ENCODE measurements at regions not wholly inside any gene's neighbourhood (a gene's known extent, or its start where the extent isn't known, plus 50 kb on each side); places are given as distances from the start of the nearest gene placed in this dataset.

DNA sequence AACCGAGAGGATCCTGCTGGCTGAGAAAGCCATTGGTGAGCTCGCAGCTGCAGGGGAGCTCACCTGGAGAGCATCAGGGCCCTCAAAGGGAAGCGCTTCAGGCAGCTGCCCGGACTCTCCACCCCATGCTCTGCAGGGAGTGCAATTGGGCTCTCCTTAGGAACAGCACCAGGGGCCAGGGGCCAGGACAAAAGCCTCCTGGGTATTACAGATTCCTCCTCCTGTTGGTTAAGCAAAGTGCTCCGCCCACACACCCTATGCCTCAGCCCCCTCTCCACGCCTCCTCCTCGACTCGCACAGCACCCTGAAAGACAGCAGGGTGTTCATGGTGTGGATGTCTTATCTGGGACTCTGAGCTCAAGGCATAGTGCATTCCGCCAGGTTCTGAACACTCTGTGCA, 139.9 kb downstream of the SHANK2 start:
- ChIA-PET POLR2A (ENCODE audit: low non-redundant PET) (no interaction called here), CTCF (no interaction called here)
- TF ChIP-seq, protein P1, sequence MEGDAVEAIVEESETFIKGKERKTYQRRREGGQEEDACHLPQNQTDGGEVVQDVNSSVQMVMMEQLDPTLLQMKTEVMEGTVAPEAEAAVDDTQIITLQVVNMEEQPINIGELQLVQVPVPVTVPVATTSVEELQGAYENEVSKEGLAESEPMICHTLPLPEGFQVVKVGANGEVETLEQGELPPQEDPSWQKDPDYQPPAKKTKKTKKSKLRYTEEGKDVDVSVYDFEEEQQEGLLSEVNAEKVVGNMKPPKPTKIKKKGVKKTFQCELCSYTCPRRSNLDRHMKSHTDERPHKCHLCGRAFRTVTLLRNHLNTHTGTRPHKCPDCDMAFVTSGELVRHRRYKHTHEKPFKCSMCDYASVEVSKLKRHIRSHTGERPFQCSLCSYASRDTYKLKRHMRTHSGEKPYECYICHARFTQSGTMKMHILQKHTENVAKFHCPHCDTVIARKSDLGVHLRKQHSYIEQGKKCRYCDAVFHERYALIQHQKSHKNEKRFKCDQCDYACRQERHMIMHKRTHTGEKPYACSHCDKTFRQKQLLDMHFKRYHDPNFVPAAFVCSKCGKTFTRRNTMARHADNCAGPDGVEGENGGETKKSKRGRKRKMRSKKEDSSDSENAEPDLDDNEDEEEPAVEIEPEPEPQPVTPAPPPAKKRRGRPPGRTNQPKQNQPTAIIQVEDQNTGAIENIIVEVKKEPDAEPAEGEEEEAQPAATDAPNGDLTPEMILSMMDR (conservative IDR thresholded peaks at IDR 0.05; ENCODE audit: low read depth), result no peak
- DNase-seq (ENCODE audit: low spot score), result no peak
- no peak overlapping the region for H3K27ac ChIP-seq

DNA sequence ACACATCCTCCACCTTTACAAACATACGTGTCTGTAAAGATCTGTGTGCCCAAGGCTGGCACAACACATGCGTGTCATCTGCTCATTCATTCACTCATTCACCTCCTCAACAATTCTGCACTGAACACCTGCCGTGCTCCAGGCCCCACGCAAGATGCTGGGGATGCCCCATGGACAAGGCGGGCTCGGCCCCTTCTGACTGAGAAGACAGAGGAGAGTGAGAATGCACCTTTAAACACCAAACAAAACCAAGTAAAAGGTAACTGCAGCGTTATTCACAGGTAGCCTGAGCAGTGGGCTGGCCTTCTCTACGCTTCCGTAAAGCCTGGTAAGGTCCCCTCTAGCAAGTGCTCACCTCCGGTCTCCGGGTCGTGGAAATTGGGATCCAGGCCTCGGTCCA, 142.8 kb downstream of the SHANK2 start:
- H3K27ac ChIP-seq, result no peak overlapping the region
- DNase-seq (ENCODE audit: low spot score), result no peak
- ChIA-PET POLR2A (ENCODE audit: low non-redundant PET) (no interaction called here), CTCF (no interaction called here)
- TF ChIP-seq, protein P1 (conservative IDR thresholded peaks at IDR 0.05; ENCODE audit: low read depth), result no peak

DNA sequence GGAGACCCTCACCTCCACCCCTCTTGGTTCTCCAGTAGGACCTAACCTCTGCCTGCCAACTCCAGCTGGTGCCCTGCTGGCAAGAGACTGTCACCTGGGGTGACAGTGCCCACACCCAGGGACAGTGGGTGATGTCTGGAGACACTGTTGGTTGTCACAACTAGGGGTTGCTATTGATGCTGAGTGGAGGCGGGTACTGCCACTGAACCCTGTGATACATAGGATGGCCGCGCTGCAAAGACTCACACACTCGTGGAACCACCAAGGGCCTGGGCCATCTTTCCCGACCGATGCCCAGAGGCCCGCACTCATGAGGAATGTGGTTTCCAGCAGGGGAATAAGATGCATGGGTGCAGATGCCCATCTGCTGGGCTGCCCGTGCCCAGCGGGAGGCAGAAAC, 143.2 kb downstream of the SHANK2 start:
- ChIA-PET CTCF (no interaction called here), POLR2A (ENCODE audit: low non-redundant PET) (no interaction called here)
- TF ChIP-seq, protein P1 (conservative IDR thresholded peaks at IDR 0.05; ENCODE audit: low read depth), result no peak
- no peak for DNase-seq (ENCODE audit: low spot score)
- H3K27ac ChIP-seq, result no peak overlapping the region

DNA sequence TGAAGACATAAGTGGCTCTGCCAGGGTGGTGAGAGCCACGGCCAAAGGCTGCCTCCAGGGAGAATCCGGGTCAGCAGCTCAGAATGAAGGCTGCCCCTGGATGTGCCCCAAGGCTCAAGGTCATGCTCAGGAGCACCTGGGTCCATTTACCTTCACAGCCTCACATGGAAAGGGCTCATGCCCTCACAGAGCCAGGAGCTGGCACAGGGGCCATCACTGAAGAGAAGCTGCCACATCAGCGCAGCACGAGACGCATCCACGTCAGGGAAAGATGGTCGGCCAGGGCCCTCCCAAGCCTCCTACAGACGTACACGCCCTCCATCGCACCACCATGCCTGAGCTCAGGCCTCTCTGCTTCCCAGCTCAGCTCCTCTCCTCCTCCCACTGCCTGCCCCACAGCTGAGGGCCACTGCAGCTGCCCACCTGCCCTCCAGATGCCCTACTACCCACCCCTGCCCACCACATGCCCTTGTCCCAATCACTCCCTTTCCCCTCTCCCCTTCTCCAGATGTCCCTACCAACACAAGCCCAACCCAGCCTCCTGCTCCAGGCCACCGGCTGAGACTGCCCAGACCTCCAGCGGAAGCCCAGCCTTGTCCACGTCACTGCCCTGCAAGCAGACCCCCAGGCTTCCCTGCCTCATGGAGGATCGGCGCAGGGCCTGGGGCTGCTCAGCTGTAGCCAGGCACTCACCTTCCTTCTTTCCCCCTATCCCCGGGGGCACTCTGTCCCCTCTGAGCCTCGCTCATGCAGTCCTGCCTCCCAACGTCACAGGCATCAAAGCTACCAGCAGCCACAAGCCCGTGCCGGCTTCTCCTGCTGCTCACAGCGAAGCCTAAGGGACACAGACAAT, 144.1 kb downstream of the SHANK2 start:
- TF ChIP-seq, protein P1 (conservative IDR thresholded peaks at IDR 0.05; ENCODE audit: low read depth), result no peak
- POLR2A ChIA-PET (ENCODE audit: low non-redundant PET), result no interaction called here
- no peak overlapping the region for H3K27ac ChIP-seq
- DNase-seq (ENCODE audit: low spot score), result no peak
- CTCF ChIA-PET, result no interaction called here

DNA sequence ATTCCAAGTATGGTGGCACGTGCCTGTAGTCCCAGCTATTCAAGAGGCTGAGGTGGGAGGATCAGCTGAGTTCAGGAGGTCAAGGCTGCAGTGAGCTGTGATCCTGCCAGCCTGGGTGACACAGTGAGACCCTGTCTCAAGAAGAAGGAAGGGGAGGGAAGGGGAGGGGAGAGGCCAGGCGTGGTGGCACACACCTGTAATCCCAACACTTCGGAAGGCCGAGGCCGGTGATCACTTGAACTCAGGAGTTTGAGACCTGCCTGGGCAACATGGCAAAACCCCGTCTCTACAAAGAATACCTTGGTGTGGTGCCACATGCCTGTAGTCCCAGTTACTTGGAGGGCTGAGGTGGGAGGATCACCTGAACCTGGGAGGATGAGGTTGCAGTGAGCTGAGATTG, 145.7 kb downstream of the SHANK2 start:
- DNase-seq (ENCODE audit: low spot score), result no peak
- TF ChIP-seq, protein P1 (conservative IDR thresholded peaks at IDR 0.05; ENCODE audit: low read depth), result no peak
- ChIA-PET POLR2A (ENCODE audit: low non-redundant PET) (no interaction called here), CTCF (no interaction called here)
- no peak overlapping the region for H3K27ac ChIP-seq

DNA sequence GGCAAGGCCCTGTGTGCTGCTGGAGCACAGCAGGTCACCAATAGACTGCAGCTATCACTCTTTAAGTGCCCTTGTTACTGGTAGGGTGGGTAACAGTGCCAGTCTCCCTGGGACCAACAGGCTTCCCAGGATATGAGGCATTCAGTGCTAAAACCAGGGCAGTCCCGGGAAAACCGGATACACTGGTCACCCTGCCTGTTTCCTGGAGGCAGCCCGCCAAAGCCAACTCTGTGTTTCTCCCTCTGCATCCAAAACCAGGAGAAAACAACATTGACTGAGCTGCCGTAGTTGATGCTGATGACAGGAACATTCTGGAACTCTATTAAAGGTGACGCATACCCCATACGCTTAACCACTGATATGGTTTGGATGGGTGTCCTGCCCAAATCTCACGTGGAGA, 149.1 kb downstream of the SHANK2 start:
- TF ChIP-seq, protein P1 (conservative IDR thresholded peaks at IDR 0.05; ENCODE audit: low read depth), result no peak
- ChIA-PET CTCF (no interaction called here), POLR2A (ENCODE audit: low non-redundant PET) (no interaction called here)
- DNase-seq (ENCODE audit: low spot score), result peak; percentile 9
- H3K27ac ChIP-seq, result no peak overlapping the region

Data from RWPE1 (cell line).